ENCODE measurements at regions not wholly inside any gene's neighbourhood (a gene's known extent, or its start where the extent isn't known, plus 50 kb on each side); places are given as distances from the start of the nearest gene placed in this dataset.

GRCh38 chrX:1099146-1099770, 113.2 kb downstream of the CRLF2 start:
- Histone ChIP-seq H4K91ac (replicated peaks; ENCODE audit: insufficient read length, low read length) (no peak overlapping the region), H3K4ac (replicated peaks; ENCODE audit: insufficient read length, low read depth, low read length) (peak overlapping the region; percentile 33), H3K79me1 (ENCODE audit: low read depth, low read length) (no peaks in the 10 kb centered on the region), H3K27me3 (replicated peaks in 1 of 4; ENCODE audit: control insufficient read depth in 3 of 4, extremely low read depth in 1 of 4, insufficient read depth in 3 of 4, low read length in 3 of 4) (no peaks in the 10 kb centered on the region; a peak in 1 of 7 replicates), H4K20me1 (replicated peaks in 1 of 2; ENCODE audit: control insufficient read depth in 1 of 2, insufficient read depth in 2 of 2, low read length in 2 of 2) (no peaks in the 10 kb centered on the region), H3K36me3 (ENCODE audit: control insufficient read depth in 2 of 4, insufficient read depth in 4 of 4, low read length in 3 of 4) (no peaks in the 10 kb centered on the region), H3K18ac (ENCODE audit: extremely low read depth, low read length) (peak overlapping the region; percentile 48), H3K79me2 (ENCODE audit: control insufficient read depth in 1 of 2, insufficient read depth in 2 of 2, low read length in 2 of 2) (no peaks in the 10 kb centered on the region), H2BK12ac (ENCODE audit: low read depth, low read length) (peak overlapping the region; percentile 60; the same call in 1 of the 2 replicates), H4K8ac (ENCODE audit: extremely low read depth, insufficient read depth, low read length) (0 out of 2 replicates have a peak overlapping the region, but pooled peaks have one; percentile 7), H2AK5ac (ENCODE audit: low read depth, low read length) (no peak overlapping the region), H3K27ac (ENCODE audit: low read depth, low read length) (no peak overlapping the region), H3K9me3 (ENCODE audit: insufficient read depth in 2 of 2, low read depth in 1 of 2, low read length in 1 of 2) (peaks cover 6 to 7% of the 10 kb centered on the region in 2 experiments; a peak in 3 of 4 replicates), H2BK15ac (ENCODE audit: low read length) (peak overlapping the region; percentile 95), H3K23ac (ENCODE audit: insufficient read length) (no peak overlapping the region), H4K5ac (ENCODE audit: insufficient read length, low read depth, low read length) (no peak overlapping the region), H3K4me2 (ENCODE audit: insufficient read depth in 1 of 2, low read depth in 2 of 2, low read length in 2 of 2) (no peak overlapping the region), H3K4me1 (replicated peaks in 1 of 4; ENCODE audit: control insufficient read depth in 3 of 4, insufficient read depth in 4 of 4, low read length in 3 of 4) (no peaks in the 10 kb centered on the region), H3K9ac (replicated peaks in 1 of 4; ENCODE audit: extremely low read depth in 1 of 4, low read depth in 3 of 4, low read length in 3 of 4) (no peak overlapping the region), H2AFZ (ENCODE audit: low read length) (no peak overlapping the region), H3K23me2 (ENCODE audit: low read depth, low read length) (peaks cover 8% of the 10 kb centered on the region; the same call in 1 of the 2 replicates), H2BK20ac (ENCODE audit: low read length) (no peak overlapping the region), H3K56ac (replicated peaks; ENCODE audit: insufficient read length, low read depth, low read length) (no peak overlapping the region), H2BK120ac (replicated peaks; ENCODE audit: low read depth, low read length) (no peak overlapping the region), H3K14ac (ENCODE audit: insufficient read length) (no peak overlapping the region), H2BK5ac (ENCODE audit: low read depth, low read length) (no peak overlapping the region), H3K4me3 (ENCODE audit: extremely low read depth in 1 of 4, insufficient read depth in 2 of 4, low read depth in 3 of 4, low read length in 4 of 4) (no peak overlapping the region)
- ChIA-PET POLR2A (ENCODE audit: partially characterized antibody) (no interaction called here), CTCF (ENCODE audit: partially characterized antibody) (no interaction called here)
- TF ChIP-seq JUN (IDR thresholded peaks at IDR 0.05; ENCODE audit: low read depth, low read length) = no peak
- no peak for TF ChIP-seq KDM4A (IDR thresholded peaks at IDR 0.05; ENCODE audit: low read depth, low read length, severe bottlenecking)
- WGBS, 2 experiments (ENCODE audit: extremely low coverage in 1 of 2, insufficient coverage in 1 of 2, insufficient read length in 1 of 2, insufficient replicate concordance in 2 of 2, low coverage in 1 of 2, low lambda C conversion rate in 2 of 2, missing lambda C conversion rate in 1 of 2) = 86% methylated on average over 9 of the region's 9 CpGs; no CpG with 5 or more reads in 1 of the 2 experiments
- FAIRE-seq = no peak
- DNase-seq (ENCODE audit: low read depth in 1 of 2, low spot score in 2 of 2) = no peak

Data from H1 (cell line).